HEK293T (cell line): ENCODE measurements at regions not wholly inside any gene's neighbourhood (a gene's known extent, or its start where the extent isn't known, plus 50 kb on each side); places are given as distances from the start of the nearest gene placed in this dataset.

ENCODE experiments used
- CTCF ChIA-PET: fragments of 350-600 bp; formaldehyde crosslinking; extraction: SDS; loops from one replicate; lab custom pipeline; 2021; ENCODE audit warnings: antibody characterized with exemption, inconsistent platforms; lab: Yijun Ruan, JAX
- POLR2A ChIA-PET: fragments of 350-600 bp; formaldehyde crosslinking; extraction: SDS; loops from one replicate; lab custom pipeline; 2020; ENCODE audit warnings: antibody characterized with exemption, inconsistent platforms; lab: Yijun Ruan, JAX
- DNase-seq: peaks from one replicate; pipeline ENCODE4 v3.0.0; 2012; ENCODE audit warnings: mixed read lengths; ENCODE audit errors: extremely low spot score
- ARNT ChIP-seq: fragments of 450-650 bp; IDR thresholded peaks from 2 replicates; pipeline ENCODE4 v1.6.1; 2017; ENCODE audit warnings: mild to moderate bottlenecking
- BHLHE40 ChIP-seq: fragments of 450-650 bp; IDR thresholded peaks from 2 replicates; pipeline ENCODE4 v1.6.1; 2016; ENCODE audit warnings: mild to moderate bottlenecking, moderate library complexity, borderline replicate concordance
- CTBP1 ChIP-seq: fragments of 450-650 bp; IDR thresholded peaks from 2 replicates; pipeline ENCODE4 v1.6.1; 2016; ENCODE audit warnings: borderline replicate concordance
- ELF4 ChIP-seq: fragments of 450-650 bp; IDR thresholded peaks from 2 replicates; pipeline ENCODE4 v1.6.1; 2017; ENCODE audit warnings: antibody characterized with exemption
- FOXA1 ChIP-seq: fragments of 450-650 bp; IDR thresholded peaks from 2 replicates; pipeline ENCODE4 v1.6.1; 2016; ENCODE audit warnings: mild to moderate bottlenecking
- FOXK2 ChIP-seq: fragments of 450-650 bp; IDR thresholded peaks from 2 replicates; pipeline ENCODE4 v1.6.1; 2016; ENCODE audit warnings: mild to moderate bottlenecking
- FOXM1 ChIP-seq: fragments of 450-650 bp; IDR thresholded peaks from 2 replicates; pipeline ENCODE4 v1.6.1; 2017; ENCODE audit warnings: mild to moderate bottlenecking, borderline replicate concordance
- HDGF ChIP-seq: fragments of 450-650 bp; IDR thresholded peaks from 2 replicates; pipeline ENCODE4 v1.6.1; 2017; ENCODE audit warnings: antibody characterized with exemption, borderline replicate concordance
- L3MBTL2 ChIP-seq: fragments of 450-650 bp; conservative IDR thresholded peaks from 2 replicates; pipeline ENCODE4 v1.6.1; 2016; ENCODE audit warnings: mild to moderate bottlenecking
- LEF1 ChIP-seq: fragments of 450-650 bp; IDR thresholded peaks from 2 replicates; pipeline ENCODE4 v1.6.1; 2017; ENCODE audit warnings: mild to moderate bottlenecking, borderline replicate concordance
- NFRKB ChIP-seq: fragments of 450-650 bp; IDR thresholded peaks from 2 replicates; pipeline ENCODE4 v1.6.1; 2016; ENCODE audit warnings: mild to moderate bottlenecking, moderate library complexity
- PKNOX1 ChIP-seq: fragments of 450-650 bp; IDR thresholded peaks from 2 replicates; pipeline ENCODE4 v1.6.1; 2016
- SP1 ChIP-seq: fragments of 450-650 bp; IDR thresholded peaks from 2 replicates; pipeline ENCODE4 v1.6.1; 2017
- SUZ12 ChIP-seq: fragments of 450-650 bp; IDR thresholded peaks from 2 replicates; pipeline ENCODE4 v1.6.1; 2016; ENCODE audit warnings: mild to moderate bottlenecking
- TARDBP ChIP-seq: fragments of 450-650 bp; IDR thresholded peaks from 2 replicates; pipeline ENCODE4 v1.6.1; 2016
- ZNF384 ChIP-seq: fragments of 450-650 bp; IDR thresholded peaks from 2 replicates; pipeline ENCODE4 v1.6.1; 2016

GRCh38 chr2:8132351-8132831, 549.5 kb upstream of the ID2 start:
- TF ChIP-seq NFRKB (no peak), PKNOX1 (no peak), HDGF (no peak), TARDBP (no peak), FOXM1 (no peak), L3MBTL2 (no peak), CTBP1 (no peak), ZNF384 (no peak)
- DNase-seq, result no peak
- CTCF ChIA-PET, result no interaction called here
- POLR2A ChIA-PET, result no interaction called here

- TF ChIP-seq BHLHE40 (no peak), CTBP1 (no peak)
- POLR2A ChIA-PET, result no interaction called here
- DNase-seq, result no peak
- CTCF ChIA-PET, result no interaction called here
Measured at GRCh38 chr2:8132879-8133278, 549.0 kb upstream of the ID2 start.

- CTCF ChIA-PET, result no interaction called here
- DNase-seq, result no peak
- POLR2A ChIA-PET, result no interaction called here
Measured at GRCh38 chr2:8133363-8133762, 548.5 kb upstream of the ID2 start.

GRCh38 chr2:8133913-8134472, 547.9 kb upstream of the ID2 start:
- CTCF ChIA-PET, result interaction anchor here (0.6 kb wide), 1 partner anchor 457 kb away, joined by 6 read pairs; no protein-coding TSS in a partner anchor
- POLR2A ChIA-PET, result no interaction called here
- TF ChIP-seq SP1 (no peak), BHLHE40 (no peak), FOXM1 (no peak)

More at GRCh38 chr2:8133363-8133762, 548.5 kb upstream of the ID2 start:
- TF ChIP-seq SP1 (no peak), FOXM1 (no peak), L3MBTL2 (no peak), SUZ12 (no peak), TARDBP (no peak), LEF1 (no peak), ZNF384 (no peak), BHLHE40 (no peak), FOXK2 (no peak), ARNT (no peak), CTBP1 (no peak), NFRKB (no peak)

GRCh38 chr2:8134473-8134932, 547.4 kb upstream of the ID2 start:
- CTCF ChIA-PET, result interaction anchor here (0.6 kb wide), 1 partner anchor 456 kb away, joined by 6 read pairs; no protein-coding TSS in a partner anchor
- DNase-seq, result no peak
- POLR2A ChIA-PET, result no interaction called here
- TF ChIP-seq FOXM1 (no peak), L3MBTL2 (no peak), FOXA1 (no peak), TARDBP (no peak), PKNOX1 (no peak), ELF4 (no peak), ZNF384 (no peak), ARNT (no peak), LEF1 (no peak), BHLHE40 (no peak), FOXK2 (no peak), HDGF (no peak), SP1 (no peak), CTBP1 (no peak), NFRKB (no peak), SUZ12 (no peak)

More at GRCh38 chr2:8133913-8134472, 547.9 kb upstream of the ID2 start:
- DNase-seq, result no peak

GRCh38 chr2:8134985-8135682, 546.7 kb upstream of the ID2 start:
- POLR2A ChIA-PET, result no interaction called here
- DNase-seq, result no peak
- CTCF ChIA-PET, result no interaction called here
- TF ChIP-seq ZNF384 (no peak), ARNT (no peak), CTBP1 (no peak)

GRCh38 chr2:8137801-8138200, 544.1 kb upstream of the ID2 start:
- ChIA-PET POLR2A (no interaction called here), CTCF (no interaction called here)
- TF ChIP-seq NFRKB (no peak), CTBP1 (no peak), PKNOX1 (no peak), ZNF384 (no peak), BHLHE40 (no peak), LEF1 (no peak), ELF4 (no peak), TARDBP (no peak)
- DNase-seq, result no peak
